Smooth muscle cell (in vitro differentiated cells): ENCODE measurements at regions not wholly inside any gene's neighbourhood (a gene's known extent, or its start where the extent isn't known, plus 50 kb on each side); places are given as distances from the start of the nearest gene placed in this dataset.

Experiments
- DNase-seq: peaks from one replicate; lab custom pipeline; 2025; ENCODE audit not compliant: unreplicated experiment; lab: John Stamatoyannopoulos, UW
- H2AFZ ChIP-seq: fragments of 200-600 bp; sonication (generic); 2 replicates; pipeline ENCODE4 v1.6.0; 2016; ENCODE audit warnings: antibody characterized with exemption, low read depth, mild to moderate bottlenecking
- H3F3A ChIP-seq: fragments of 200-600 bp; sonication (generic); 2 replicates; pipeline ENCODE4 v1.6.0; 2017; ENCODE audit warnings: antibody characterized with exemption, low read depth
- H3K27ac ChIP-seq: fragments of 200-600 bp; sonication (generic); 2 replicates; pipeline ENCODE4 v1.5.1; 2016; ENCODE audit warnings: low read depth, mild to moderate bottlenecking
- H3K27me3 ChIP-seq: fragments of 200-600 bp; sonication (generic); 2 replicates; pipeline ENCODE4 v1.6.1; 2016; ENCODE audit warnings: low read depth, mild to moderate bottlenecking
- H3K36me3 ChIP-seq: fragments of 200-600 bp; sonication (generic); 2 replicates; pipeline ENCODE4 v1.5.1; 2016; ENCODE audit warnings: low read depth
- H3K4me1 ChIP-seq: fragments of 200-600 bp; sonication (generic); 2 replicates; pipeline ENCODE4 v1.5.1; 2016; ENCODE audit warnings: low read depth
- H3K4me2 ChIP-seq: fragments of 200-600 bp; sonication (generic); 2 replicates; pipeline ENCODE4 v1.6.0; 2016; ENCODE audit warnings: mild to moderate bottlenecking
- H3K4me3 ChIP-seq: fragments of 200-600 bp; sonication (generic); 2 replicates; pipeline ENCODE4 v1.5.1; 2016; ENCODE audit warnings: mild to moderate bottlenecking
- H3K79me2 ChIP-seq: fragments of 200-600 bp; sonication (generic); 2 replicates; pipeline ENCODE4 v1.6.0; 2016; ENCODE audit warnings: low read depth, mild to moderate bottlenecking
- H3K9ac ChIP-seq: fragments of 200-600 bp; sonication (generic); 2 replicates; pipeline ENCODE4 v1.6.0; 2016; ENCODE audit warnings: low read depth
- H3K9me3 ChIP-seq: fragments of 200-600 bp; sonication (generic); replicated peaks from 2 replicates; pipeline ENCODE4 v1.5.1; 2016; ENCODE audit warnings: low read depth
- H4K20me1 ChIP-seq: fragments of 200-600 bp; sonication (generic); 2 replicates; pipeline ENCODE4 v1.6.0; 2016; ENCODE audit warnings: low read depth
- WGBS: methylation state at CpG from one replicate; pipeline ENCODE4 v1.1.7; 2016; ENCODE audit warnings: low lambda C conversion rate; 5-methylcytosine and 5-hydroxymethylcytosine counted together
- TF ChIP-seq, protein P1 (sequence below): fragments of 200-600 bp; sonication (generic); IDR thresholded peaks from 2 replicates; pipeline ENCODE4 v1.5.1; 2017; ENCODE audit warnings: borderline replicate concordance, mild to moderate bottlenecking, antibody characterized with exemption; ENCODE audit not compliant: insufficient read depth, poor library complexity, severe bottlenecking

DNA sequence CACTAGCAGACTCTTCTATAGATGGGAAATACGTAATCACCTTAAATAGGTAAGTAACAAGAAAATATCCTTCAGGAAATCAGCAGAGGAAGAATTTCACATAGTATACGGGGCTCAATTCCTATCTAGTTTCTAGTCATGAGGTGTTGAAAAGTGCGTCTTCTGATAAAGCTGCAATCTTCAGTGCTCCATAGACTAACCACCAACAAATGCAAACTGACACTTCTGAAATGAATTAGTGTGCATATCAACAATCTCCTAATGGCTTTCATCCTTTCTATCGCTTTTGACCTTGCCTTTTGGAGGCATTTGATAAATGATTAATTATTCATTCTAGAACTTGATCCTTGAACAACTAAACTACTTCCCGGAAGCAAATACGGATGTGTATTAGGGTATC, 2306.6 kb upstream of the AGA start:
- WGBS: 91% methylated on average over 6 of the region's 6 CpGs
- Histone ChIP-seq H3K36me3 (no peaks in the 10 kb centered on the region), H4K20me1 (no peaks in the 10 kb centered on the region), H3K27me3 (no peaks in the 10 kb centered on the region), H3K4me2 (no peak overlapping the region), H3F3A (no peaks in the 10 kb centered on the region), H3K4me1 (no peaks in the 10 kb centered on the region), H3K27ac (no peak overlapping the region), H3K79me2 (no peaks in the 10 kb centered on the region), H3K9me3 (no peaks in the 10 kb centered on the region), H2AFZ (no peak overlapping the region), H3K9ac (no peak overlapping the region), H3K4me3 (no peak overlapping the region)
- TF ChIP-seq, protein P1, sequence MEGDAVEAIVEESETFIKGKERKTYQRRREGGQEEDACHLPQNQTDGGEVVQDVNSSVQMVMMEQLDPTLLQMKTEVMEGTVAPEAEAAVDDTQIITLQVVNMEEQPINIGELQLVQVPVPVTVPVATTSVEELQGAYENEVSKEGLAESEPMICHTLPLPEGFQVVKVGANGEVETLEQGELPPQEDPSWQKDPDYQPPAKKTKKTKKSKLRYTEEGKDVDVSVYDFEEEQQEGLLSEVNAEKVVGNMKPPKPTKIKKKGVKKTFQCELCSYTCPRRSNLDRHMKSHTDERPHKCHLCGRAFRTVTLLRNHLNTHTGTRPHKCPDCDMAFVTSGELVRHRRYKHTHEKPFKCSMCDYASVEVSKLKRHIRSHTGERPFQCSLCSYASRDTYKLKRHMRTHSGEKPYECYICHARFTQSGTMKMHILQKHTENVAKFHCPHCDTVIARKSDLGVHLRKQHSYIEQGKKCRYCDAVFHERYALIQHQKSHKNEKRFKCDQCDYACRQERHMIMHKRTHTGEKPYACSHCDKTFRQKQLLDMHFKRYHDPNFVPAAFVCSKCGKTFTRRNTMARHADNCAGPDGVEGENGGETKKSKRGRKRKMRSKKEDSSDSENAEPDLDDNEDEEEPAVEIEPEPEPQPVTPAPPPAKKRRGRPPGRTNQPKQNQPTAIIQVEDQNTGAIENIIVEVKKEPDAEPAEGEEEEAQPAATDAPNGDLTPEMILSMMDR: no peak
- no peak for DNase-seq

DNA sequence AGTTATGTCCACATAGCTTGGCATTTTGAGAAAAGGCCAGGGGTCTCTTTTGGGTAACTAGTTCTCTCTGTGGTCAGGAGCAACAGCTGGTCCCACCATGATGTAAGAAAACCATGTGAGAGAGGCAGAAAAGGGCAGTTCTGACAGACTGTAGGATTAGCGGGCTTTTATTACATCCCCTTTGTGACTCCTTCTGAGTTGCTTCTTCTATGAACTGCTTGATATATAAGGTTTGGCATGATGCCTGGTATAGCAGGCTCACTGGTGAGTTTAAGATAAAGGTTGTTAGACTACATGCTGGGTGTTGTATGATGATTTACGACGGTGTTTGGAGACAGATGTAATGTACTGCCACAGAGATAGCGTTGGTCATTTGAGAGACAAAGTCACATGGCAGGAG, 2308.1 kb upstream of the AGA start:
- H3K4me1 ChIP-seq: no peaks in the 10 kb centered on the region
- H3K27me3 ChIP-seq: no peaks in the 10 kb centered on the region
- no peaks in the 10 kb centered on the region for H3K36me3 ChIP-seq
- peak overlapping the region; percentile 41 for H2AFZ ChIP-seq
- TF ChIP-seq, protein P1: no peak
- H3K4me2 ChIP-seq: peak overlapping the region; percentile 15
- H3K9me3 ChIP-seq: no peaks in the 10 kb centered on the region
- no peak for DNase-seq
- 50% methylated on average over 4 of the region's 4 CpGs for WGBS
- H3K9ac ChIP-seq: no peak overlapping the region
- no peaks in the 10 kb centered on the region for H4K20me1 ChIP-seq
- H3F3A ChIP-seq: no peaks in the 10 kb centered on the region
- no peaks in the 10 kb centered on the region for H3K79me2 ChIP-seq
- H3K27ac ChIP-seq: no peak overlapping the region
- no peak overlapping the region for H3K4me3 ChIP-seq

DNA sequence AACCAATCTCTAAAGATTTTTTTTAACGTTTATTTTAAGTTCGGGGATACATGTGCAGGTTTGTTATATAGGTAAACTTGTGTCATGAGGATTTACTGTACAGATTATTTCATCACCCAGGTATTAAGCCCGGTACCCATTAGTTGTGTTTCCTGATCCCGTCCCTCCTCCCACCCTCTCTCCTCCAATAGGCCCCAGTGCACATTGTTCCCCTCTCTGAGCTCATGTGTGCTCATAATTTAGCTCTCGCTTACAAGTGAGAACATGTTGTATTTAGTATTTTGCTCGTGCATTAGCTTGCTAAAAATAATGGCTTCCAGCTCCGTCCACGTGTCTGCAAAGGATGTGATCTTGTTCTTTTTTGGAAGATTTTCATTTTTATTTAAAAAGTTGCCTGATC, 2309.4 kb upstream of the AGA start:
- WGBS: 77% methylated on average over 8 of the region's 8 CpGs
- H3K4me3 ChIP-seq: no peak overlapping the region
- H3K9ac ChIP-seq: no peak overlapping the region
- H3K36me3 ChIP-seq: no peaks in the 10 kb centered on the region
- H3K27me3 ChIP-seq: no peaks in the 10 kb centered on the region
- H2AFZ ChIP-seq: no peak overlapping the region
- no peak overlapping the region for H3K4me2 ChIP-seq
- no peaks in the 10 kb centered on the region for H3F3A ChIP-seq
- no peak overlapping the region for H3K27ac ChIP-seq
- TF ChIP-seq, protein P1: no peak
- no peak for DNase-seq
- H3K9me3 ChIP-seq: no peaks in the 10 kb centered on the region
- no peaks in the 10 kb centered on the region for H3K4me1 ChIP-seq
- no peaks in the 10 kb centered on the region for H3K79me2 ChIP-seq
- H4K20me1 ChIP-seq: no peaks in the 10 kb centered on the region

DNA sequence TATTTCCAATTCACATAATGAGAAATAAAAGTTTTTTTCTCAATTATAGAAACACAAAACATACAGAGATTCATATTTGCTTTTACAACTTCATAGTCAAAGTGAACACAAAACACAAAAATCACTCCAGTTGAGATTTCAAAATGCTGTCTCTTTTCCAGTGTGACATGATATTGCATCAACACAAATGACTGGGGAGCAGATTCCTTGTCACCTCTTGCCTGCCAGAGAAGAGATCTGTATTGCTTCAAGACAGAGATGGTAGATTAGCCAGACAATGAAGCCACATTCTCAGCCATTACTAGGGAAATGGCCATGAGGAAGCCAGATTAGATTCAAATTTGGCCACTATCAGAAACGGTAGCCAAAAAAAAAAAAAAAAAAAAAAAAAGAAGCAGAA, 2313.1 kb upstream of the AGA start:
- TF ChIP-seq, protein P1: no peak
- no peaks in the 10 kb centered on the region for H3K9me3 ChIP-seq
- H3K4me1 ChIP-seq: peaks cover 5% of the 10 kb centered on the region
- no peaks in the 10 kb centered on the region for H3K79me2 ChIP-seq
- H3F3A ChIP-seq: no peaks in the 10 kb centered on the region
- no peaks in the 10 kb centered on the region for H4K20me1 ChIP-seq
- no peak overlapping the region for H2AFZ ChIP-seq
- WGBS: 21% methylated on average over 1 of the region's 1 CpG
- H3K9ac ChIP-seq: no peak overlapping the region
- H3K36me3 ChIP-seq: no peaks in the 10 kb centered on the region
- no peaks in the 10 kb centered on the region for H3K27me3 ChIP-seq
- no peak overlapping the region for H3K4me2 ChIP-seq
- DNase-seq: no peak
- H3K27ac ChIP-seq: no peak overlapping the region
- no peak overlapping the region for H3K4me3 ChIP-seq
